HG02938 (cell line): ENCODE measurements at regions not wholly inside any gene's neighbourhood (a gene's known extent, or its start where the extent isn't known, plus 50 kb on each side); places are given as distances from the start of the nearest gene placed in this dataset.

ENCODE experiments used
- ATAC-seq: cut with Tn5 transposase; IDR thresholded peaks from one replicate; pipeline ENCODE4 v1.9.1; 2021; ENCODE audit warnings: mild to moderate bottlenecking, moderate library complexity; ENCODE audit not compliant: unreplicated experiment

GRCh38 chr6:14674867-14675648 is 557.5 kb downstream of the CD83 start:
- no peak for ATAC-seq

- no peak for ATAC-seq
These were observed 558.5 kb downstream of the CD83 start for GRCh38 chr6:14676064-14676463.

DNA sequence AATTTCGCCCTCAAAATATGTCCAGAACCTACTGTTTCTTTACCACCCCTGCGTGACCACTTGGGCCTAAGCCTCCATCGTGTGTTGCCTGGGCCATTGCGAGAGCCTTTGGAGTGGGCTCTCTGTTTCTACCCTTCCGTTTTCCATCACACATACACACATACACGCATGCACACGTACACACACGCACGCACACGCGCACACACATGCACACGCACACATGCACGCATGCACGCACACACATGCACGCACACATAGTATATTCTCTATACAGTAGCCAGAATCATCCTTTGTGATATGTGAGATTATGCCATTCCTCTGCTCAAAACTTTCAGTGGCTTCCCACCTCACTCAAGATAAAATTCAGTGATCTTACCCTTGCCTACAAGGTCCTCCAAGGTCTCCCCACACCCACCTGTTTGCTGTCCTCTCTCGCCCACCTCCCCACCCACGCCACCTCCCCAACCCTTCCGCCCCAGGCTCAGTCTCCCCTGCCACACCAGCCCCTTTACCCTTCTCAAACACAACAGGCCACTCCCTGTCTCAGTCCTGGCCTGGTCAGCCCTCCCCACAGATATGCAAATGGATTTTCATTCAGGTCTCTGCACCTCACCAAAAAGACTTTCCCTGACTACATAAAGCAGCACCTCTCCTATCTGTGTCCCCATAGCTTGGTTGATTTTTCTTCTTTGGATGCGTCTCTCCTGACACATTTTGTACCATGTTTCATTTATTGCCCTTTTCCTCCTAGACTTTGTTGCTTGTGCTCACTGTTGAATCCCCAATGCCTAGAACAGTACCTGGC is 559.6 kb downstream of the CD83 start:
- ATAC-seq: no peak

DNA sequence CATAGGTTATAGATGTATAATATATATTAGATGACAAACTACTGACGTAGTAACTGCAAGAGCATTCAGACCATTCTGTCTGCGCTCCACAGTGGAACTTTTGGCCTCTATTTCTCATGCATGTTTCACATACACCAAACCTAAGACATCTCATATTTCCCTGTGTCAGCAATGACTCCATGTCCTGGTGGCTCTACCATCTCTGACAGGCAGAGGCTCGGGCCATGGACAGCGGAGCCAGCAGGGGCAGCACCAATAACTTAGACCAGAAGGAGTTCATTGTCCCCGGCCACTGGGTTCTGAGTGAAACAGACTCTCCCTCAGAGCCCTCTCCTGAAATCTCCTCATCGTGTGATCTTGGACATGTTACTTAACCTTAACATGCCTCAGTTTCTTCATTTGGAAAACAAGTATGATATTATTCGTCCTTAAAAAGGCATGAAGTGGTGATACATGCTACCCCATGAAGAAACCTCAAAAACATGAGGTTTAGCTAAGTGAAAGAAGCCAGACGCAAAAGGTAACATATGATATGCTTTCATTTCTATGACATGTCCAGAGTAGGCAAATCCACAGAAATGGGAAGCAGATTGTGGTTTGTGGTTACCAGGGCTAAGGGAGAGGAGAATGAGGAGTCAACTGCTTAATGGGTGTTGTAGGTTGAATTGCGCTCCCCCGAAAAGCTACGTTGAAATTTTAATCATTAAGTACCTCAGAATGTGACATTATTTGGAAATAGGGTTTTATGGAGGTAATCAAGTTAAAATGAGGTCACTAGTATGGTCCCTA is 564.0 kb upstream of the JARID2 start:
- ATAC-seq: no peak

- no peak for ATAC-seq
These were observed 563.1 kb upstream of the JARID2 start for GRCh38 chr6:14682812-14683211.

- ATAC-seq: no peak
These were observed 556.2 kb upstream of the JARID2 start for GRCh38 chr6:14689639-14690038.

DNA sequence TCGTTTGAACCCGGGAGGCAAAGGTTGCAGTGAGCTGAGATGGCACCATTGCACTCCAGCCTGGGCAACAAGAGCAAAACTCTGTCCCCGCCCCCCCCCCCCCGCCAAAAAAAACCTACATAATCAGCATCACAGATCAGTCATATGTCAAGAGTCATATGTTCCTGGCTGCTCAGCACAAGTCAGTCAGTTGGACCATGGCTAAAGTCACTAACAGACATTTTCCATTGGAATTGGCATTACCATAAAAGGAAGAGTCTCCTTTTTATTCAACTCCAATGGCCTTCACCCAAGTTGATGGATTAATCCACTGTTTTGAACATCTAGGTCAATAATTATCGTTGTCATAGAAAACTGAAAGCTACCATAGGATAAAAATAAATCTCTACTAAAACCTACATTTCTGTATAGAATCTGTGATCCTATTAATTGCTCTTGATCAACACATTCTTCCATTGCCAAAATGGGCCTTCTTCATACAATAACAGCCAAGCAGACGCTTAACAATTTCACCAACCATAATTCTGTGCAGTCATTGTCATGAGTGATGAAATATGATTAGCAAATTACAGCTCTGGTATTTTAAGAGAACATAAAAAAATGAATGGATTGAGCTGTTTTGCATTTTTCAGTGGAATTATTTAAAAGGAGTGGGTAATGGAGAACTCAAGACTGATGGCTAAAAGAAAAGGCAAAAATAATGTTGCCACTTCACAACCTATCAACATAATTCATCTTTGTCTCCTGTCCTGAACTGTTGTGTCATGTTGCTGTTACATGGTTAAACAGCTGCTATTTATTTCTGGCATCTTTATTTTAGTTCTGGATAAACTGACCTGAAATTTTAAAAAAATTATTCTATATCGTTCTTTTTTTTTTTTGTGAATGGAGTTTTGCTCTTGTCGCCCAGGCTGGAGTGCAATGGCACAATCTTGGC is 555.5 kb upstream of the JARID2 start:
- ATAC-seq: no peak

GRCh38 chr6:14692208-14692607 is 553.7 kb upstream of the JARID2 start:
- ATAC-seq: no peak

- ATAC-seq: no peak
These were observed 552.3 kb upstream of the JARID2 start for GRCh38 chr6:14693301-14694192.

GRCh38 chr6:14694308-14694707 is 551.6 kb upstream of the JARID2 start:
- ATAC-seq: no peak

GRCh38 chr6:14695579-14695978 is 550.3 kb upstream of the JARID2 start:
- no peak for ATAC-seq

DNA sequence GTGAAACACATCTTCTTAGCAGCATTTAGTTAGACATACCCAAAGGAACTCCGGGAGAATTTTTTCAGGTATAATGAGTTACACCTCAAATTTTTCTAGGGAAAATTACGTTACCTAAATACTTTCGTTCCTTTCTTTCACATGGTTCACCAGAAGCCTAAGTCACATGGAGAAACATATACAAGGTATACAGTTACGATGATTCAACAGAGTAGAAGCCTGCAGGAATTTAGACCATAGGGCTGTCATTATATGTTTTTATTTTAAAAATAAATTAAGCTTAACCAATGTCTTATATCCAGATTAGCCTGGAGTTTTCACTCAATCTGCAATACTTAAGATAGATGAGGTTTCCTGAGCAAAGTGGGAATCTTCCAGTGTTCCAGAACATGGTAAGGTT is 549.5 kb upstream of the JARID2 start:
- no peak for ATAC-seq

DNA sequence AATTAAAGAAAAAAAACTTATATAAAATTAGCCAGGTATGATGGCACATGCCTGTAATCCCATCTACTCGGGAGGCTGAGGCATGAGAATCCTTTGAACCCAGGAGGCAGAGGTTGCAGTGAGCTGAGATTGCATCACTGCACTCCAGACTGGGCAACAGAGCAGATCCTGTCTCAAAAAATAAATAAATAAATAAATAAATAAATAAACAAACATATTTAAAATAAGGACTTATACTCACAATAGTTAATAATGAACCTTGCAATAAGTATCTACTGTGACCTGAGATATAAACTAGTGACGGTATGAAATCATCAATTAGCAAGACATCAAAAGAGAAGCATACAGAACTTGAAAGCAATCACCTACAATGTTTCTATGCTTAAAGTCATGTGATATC is 548.4 kb upstream of the JARID2 start:
- ATAC-seq: no peak

DNA sequence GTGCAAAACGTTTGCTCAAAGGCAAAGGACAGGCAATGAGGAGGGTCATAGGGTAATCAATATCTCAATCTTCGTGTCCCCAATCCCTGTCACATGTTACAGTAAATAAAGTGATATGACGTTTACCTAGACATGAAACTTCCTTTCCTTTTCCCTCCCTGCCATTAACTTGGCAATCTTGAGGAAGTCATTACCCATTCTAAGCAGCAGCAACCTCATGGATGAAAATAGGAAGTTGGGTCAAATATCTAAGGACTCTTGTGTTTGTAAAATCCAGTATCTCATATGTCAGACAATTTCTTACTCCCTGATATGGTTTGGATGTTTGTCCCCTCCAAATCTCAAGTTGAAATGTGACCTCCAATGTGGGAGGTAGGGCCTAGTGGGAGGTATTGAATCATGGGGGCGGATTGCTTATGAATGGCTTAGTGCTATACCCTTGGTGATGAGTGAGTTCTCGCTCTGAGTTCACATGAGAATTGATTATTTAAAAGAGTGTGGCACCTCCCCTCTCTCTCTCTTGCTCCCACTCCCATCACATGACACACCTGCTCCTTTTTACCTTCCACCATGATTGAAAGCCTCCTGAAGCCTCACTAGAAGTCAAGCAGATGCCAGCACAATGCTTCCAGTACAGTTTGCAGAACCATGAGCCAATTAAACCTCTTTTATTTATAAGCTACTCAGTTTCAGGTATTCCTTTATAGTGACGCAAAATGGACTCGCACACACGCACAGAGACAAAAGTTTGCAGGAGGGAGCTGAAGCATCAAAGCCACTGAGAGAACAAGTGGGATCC is 545.9 kb upstream of the JARID2 start:
- ATAC-seq: no peak

DNA sequence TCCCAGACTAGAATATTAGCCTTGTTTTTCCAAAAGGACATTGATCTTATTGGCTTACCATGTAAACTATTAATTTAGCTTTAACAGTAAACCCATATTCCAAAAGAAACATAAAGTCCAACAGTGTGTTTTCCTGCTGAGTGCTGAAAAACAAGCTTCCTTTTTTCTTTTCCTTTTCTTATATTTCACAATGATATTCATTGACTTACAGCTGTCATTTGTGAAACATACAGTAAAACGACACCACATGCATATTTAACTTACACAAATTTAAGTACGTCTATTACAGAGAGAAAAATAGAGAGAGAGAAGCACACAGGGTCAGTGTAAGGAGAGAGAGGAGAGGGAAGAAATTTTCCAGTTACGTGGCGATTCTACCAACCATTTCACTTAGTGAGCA is 543.9 kb upstream of the JARID2 start:
- no peak for ATAC-seq

- ATAC-seq: no peak
These were observed 543.2 kb upstream of the JARID2 start for GRCh38 chr6:14702678-14703077.

- ATAC-seq: no peak
These were observed 542.3 kb upstream of the JARID2 start for GRCh38 chr6:14703586-14703985.

GRCh38 chr6:14704383-14705271 is 541.2 kb upstream of the JARID2 start:
- no peak for ATAC-seq
